SK-N-SH treated with all-trans-retinoic acid at 6 μM for 48 hours (cell line): ENCODE measurements at regions not wholly inside any gene's neighbourhood (a gene's known extent, or its start where the extent isn't known, plus 50 kb on each side); places are given as distances from the start of the nearest gene placed in this dataset.

Experiments used
- ARNTL ChIP-seq: fragments of 450-650 bp; formaldehyde crosslinking; IDR thresholded peaks from 2 replicates; pipeline ENCODE4 v1.5.0; 2020; ENCODE audit warnings: low read depth, mild to moderate bottlenecking, moderate library complexity, borderline replicate concordance
- CSDC2 ChIP-seq: fragments of 250-450 bp; sonication (Bioruptor Pico); IDR thresholded peaks from 2 replicates; pipeline ENCODE4 v1.5.0; 2020; ENCODE audit warnings: mild to moderate bottlenecking, moderate library complexity
- GLIS3 ChIP-seq: fragments of 250-450 bp; sonication (Bioruptor Pico); IDR thresholded peaks from 2 replicates; pipeline ENCODE4 v1.5.0; 2020; ENCODE audit warnings: mild to moderate bottlenecking, moderate library complexity
- PATZ1 ChIP-seq: fragments of 250-450 bp; sonication (Bioruptor Pico); IDR thresholded peaks from 2 replicates; pipeline ENCODE4 v1.8.0; 2020; ENCODE audit warnings: mild to moderate bottlenecking, moderate library complexity, borderline replicate concordance
- SNAI2 ChIP-seq: fragments of 250-450 bp; sonication (Bioruptor Pico); IDR thresholded peaks from 2 replicates; pipeline ENCODE4 v1.5.0; 2020; ENCODE audit warnings: mild to moderate bottlenecking, moderate library complexity
- TCF4 ChIP-seq: fragments of 250-450 bp; sonication (Bioruptor Pico); IDR thresholded peaks from 2 replicates; pipeline ENCODE4 v1.8.0; 2021; ENCODE audit warnings: mild to moderate bottlenecking, moderate library complexity, borderline replicate concordance
- TOX ChIP-seq: fragments of 250-450 bp; sonication (Bioruptor Pico); IDR thresholded peaks from 2 replicates; pipeline ENCODE4 v1.8.0; 2021; ENCODE audit warnings: mild to moderate bottlenecking, moderate library complexity, borderline replicate concordance
- ZC3H10 ChIP-seq: fragments of 250-450 bp; sonication (Bioruptor Pico); IDR thresholded peaks from 2 replicates; pipeline ENCODE4 v1.5.1; 2021; ENCODE audit warnings: mild to moderate bottlenecking, moderate library complexity
- ZFP3 ChIP-seq: fragments of 250-450 bp; sonication (Bioruptor Pico); IDR thresholded peaks from 2 replicates; pipeline ENCODE4 v1.5.0; 2020; ENCODE audit warnings: mild to moderate bottlenecking, moderate library complexity
- ZFP30 ChIP-seq: fragments of 450-650 bp; formaldehyde crosslinking; IDR thresholded peaks from 2 replicates; pipeline ENCODE4 v1.5.0; 2022; ENCODE audit warnings: mild to moderate bottlenecking, moderate library complexity
- ZNF70 ChIP-seq: fragments of 450-650 bp; formaldehyde crosslinking; IDR thresholded peaks from 2 replicates; pipeline ENCODE4 v1.5.0; 2020; ENCODE audit warnings: mild to moderate bottlenecking, moderate library complexity
- ZNF8 ChIP-seq: fragments of 450-650 bp; formaldehyde crosslinking; IDR thresholded peaks from 2 replicates; pipeline ENCODE4 v1.5.0; 2020; ENCODE audit warnings: mild to moderate bottlenecking, moderate library complexity
- TF ChIP-seq, protein P1 (sequence below): fragments of 250-450 bp; sonication (Bioruptor Pico); IDR thresholded peaks from 2 replicates; pipeline ENCODE4 v1.5.1; 2020; ENCODE audit warnings: low read depth, mild to moderate bottlenecking, moderate library complexity
- TF ChIP-seq, protein P2 (sequence below): fragments of 250-450 bp; sonication (Bioruptor Pico); IDR thresholded peaks from 2 replicates; pipeline ENCODE4 v1.5.1; 2021; ENCODE audit warnings: mild to moderate bottlenecking, moderate library complexity

GRCh38 chr13:47845981-47846380, 155.1 kb downstream of the SUCLA2 start:
- TF ChIP-seq ZFP30 (CRISPR knock-in tag) (no peak), PATZ1 (no peak), ZNF70 (no peak), ZC3H10 (CRISPR knock-in tag) (no peak), TCF4 (CRISPR knock-in tag) (no peak), GLIS3 (CRISPR knock-in tag) (no peak), CSDC2 (CRISPR knock-in tag) (no peak), ZFP3 (CRISPR knock-in tag) (no peak), ZNF8 (no peak), ARNTL (no peak), SNAI2 (CRISPR knock-in tag) (no peak), TOX (CRISPR knock-in tag) (no peak)
- TF ChIP-seq, protein P1, sequence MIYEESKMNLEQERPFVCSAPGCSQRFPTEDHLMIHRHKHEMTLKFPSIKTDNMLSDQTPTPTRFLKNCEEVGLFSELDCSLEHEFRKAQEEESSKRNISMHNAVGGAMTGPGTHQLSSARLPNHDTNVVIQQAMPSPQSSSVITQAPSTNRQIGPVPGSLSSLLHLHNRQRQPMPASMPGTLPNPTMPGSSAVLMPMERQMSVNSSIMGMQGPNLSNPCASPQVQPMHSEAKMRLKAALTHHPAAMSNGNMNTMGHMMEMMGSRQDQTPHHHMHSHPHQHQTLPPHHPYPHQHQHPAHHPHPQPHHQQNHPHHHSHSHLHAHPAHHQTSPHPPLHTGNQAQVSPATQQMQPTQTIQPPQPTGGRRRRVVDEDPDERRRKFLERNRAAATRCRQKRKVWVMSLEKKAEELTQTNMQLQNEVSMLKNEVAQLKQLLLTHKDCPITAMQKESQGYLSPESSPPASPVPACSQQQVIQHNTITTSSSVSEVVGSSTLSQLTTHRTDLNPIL (CRISPR knock-in tag), result no peak
- TF ChIP-seq, protein P2, sequence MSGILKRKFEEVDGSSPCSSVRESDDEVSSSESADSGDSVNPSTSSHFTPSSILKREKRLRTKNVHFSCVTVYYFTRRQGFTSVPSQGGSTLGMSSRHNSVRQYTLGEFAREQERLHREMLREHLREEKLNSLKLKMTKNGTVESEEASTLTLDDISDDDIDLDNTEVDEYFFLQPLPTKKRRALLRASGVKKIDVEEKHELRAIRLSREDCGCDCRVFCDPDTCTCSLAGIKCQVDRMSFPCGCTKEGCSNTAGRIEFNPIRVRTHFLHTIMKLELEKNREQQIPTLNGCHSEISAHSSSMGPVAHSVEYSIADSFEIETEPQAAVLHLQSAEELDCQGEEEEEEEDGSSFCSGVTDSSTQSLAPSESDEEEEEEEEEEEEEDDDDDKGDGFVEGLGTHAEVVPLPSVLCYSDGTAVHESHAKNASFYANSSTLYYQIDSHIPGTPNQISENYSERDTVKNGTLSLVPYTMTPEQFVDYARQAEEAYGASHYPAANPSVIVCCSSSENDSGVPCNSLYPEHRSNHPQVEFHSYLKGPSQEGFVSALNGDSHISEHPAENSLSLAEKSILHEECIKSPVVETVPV (CRISPR knock-in tag), result no peak
